ENCODE measurements at regions not wholly inside any gene's neighbourhood (a gene's known extent, or its start where the extent isn't known, plus 50 kb on each side); places are given as distances from the start of the nearest gene placed in this dataset.

DNA sequence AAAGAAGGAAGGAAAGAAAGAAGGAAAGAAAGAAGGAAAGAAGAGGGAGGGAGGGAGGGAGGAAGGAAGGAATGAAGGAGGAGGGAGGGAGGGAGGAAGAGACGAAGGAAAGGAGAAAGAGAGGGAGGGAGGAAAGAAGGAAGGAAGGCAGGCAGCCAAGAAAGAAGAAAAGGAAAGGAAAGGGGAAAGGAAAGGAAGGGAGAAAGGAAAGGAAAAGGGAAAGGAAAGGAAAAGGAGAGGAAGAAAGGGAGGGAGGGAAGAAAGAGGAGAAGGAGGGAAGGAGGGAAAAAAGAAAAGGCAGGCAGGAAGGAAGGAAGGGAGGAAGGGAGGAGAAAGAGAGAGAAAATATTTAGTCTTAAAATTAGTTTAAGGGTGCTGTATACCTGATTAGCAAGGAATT, 704.1 kb downstream of the LUZP2 start:
- H3K4me3 ChIP-seq (ENCODE audit: low read depth, low read length): no peak overlapping the region
- H3K27ac ChIP-seq: no peak overlapping the region
- TF ChIP-seq, protein P1, sequence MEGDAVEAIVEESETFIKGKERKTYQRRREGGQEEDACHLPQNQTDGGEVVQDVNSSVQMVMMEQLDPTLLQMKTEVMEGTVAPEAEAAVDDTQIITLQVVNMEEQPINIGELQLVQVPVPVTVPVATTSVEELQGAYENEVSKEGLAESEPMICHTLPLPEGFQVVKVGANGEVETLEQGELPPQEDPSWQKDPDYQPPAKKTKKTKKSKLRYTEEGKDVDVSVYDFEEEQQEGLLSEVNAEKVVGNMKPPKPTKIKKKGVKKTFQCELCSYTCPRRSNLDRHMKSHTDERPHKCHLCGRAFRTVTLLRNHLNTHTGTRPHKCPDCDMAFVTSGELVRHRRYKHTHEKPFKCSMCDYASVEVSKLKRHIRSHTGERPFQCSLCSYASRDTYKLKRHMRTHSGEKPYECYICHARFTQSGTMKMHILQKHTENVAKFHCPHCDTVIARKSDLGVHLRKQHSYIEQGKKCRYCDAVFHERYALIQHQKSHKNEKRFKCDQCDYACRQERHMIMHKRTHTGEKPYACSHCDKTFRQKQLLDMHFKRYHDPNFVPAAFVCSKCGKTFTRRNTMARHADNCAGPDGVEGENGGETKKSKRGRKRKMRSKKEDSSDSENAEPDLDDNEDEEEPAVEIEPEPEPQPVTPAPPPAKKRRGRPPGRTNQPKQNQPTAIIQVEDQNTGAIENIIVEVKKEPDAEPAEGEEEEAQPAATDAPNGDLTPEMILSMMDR (IDR thresholded peaks at IDR 0.05; ENCODE audit: low read depth, low read length, missing control alignments): no peak
- in situ Hi-C loops (cut with HindIII; ENCODE audit: low pct_ligation_motif_present, low sequenced_read_pairs): no loop called here
- no peaks in the 10 kb centered on the region for H3K27me3 ChIP-seq (replicated peaks)
- no peaks in the 10 kb centered on the region for H3K36me3 ChIP-seq (replicated peaks)
- DNase-seq: no peak

DNA sequence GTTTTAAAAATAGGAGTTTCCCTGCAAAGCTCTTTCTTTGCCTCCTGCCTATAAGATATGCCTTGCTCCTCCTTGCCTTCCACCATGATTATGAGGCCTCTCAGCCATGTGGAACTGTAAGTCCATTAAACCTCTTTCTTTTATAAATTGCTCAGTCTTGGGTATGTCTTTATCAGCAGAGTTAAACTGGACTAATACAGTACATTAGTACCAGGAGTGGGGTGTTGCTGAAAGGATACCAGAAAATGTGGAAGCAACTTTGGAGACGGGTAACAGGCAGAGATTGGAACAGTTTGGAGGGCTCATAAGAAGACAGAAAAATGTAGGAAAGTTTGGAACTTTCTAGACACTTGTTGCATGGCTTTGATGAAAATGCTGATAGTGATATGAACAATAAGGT, 709.9 kb downstream of the LUZP2 start:
- no peak overlapping the region for H3K27ac ChIP-seq
- H3K27me3 ChIP-seq (replicated peaks): no peaks in the 10 kb centered on the region
- in situ Hi-C loops (cut with HindIII; ENCODE audit: low pct_ligation_motif_present, low sequenced_read_pairs): no loop called here
- no peak for DNase-seq
- H3K4me3 ChIP-seq (ENCODE audit: low read depth, low read length): no peak overlapping the region
- TF ChIP-seq, protein P1 (IDR thresholded peaks at IDR 0.05; ENCODE audit: low read depth, low read length, missing control alignments): no peak
- no peaks in the 10 kb centered on the region for H3K36me3 ChIP-seq (replicated peaks)

DNA sequence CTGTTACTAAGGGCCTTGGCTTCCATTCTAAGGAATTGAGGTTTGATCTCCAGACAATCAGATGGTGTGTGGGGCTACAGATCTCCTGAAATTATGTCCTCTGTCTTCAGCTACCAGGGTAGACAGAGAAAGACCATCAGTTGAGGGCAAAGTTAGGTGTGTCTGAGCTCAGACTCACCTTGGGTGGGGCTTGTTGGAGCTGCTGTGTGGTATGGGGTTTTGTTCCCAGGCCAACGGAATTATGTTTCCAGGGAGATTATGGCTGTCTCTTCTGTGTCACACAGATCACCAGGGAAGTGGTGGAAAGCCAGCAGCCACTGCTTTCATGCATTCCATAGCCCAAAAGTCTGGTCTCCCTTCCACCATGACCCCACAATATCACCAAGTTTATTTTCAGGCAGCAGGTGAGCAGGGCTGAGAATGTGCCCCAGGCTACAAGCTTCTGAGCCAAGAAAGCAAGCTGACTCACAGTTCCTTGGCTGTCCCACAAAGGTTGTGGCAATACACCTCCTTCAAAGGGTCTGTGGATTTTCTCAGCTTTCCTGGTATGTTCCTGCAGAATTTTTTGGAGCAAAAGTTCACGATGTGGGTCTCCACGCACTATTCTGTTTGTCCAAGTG, 714.9 kb downstream of the LUZP2 start:
- in situ Hi-C loops (cut with HindIII; ENCODE audit: low pct_ligation_motif_present, low sequenced_read_pairs): no loop called here
- Histone ChIP-seq H3K4me3 (ENCODE audit: low read depth, low read length) (no peak overlapping the region), H3K27me3 (replicated peaks) (no peaks in the 10 kb centered on the region), H3K27ac (no peak overlapping the region), H3K36me3 (replicated peaks) (no peaks in the 10 kb centered on the region)
- DNase-seq: no peak
- TF ChIP-seq, protein P1 (IDR thresholded peaks at IDR 0.05; ENCODE audit: low read depth, low read length, missing control alignments): no peak

DNA sequence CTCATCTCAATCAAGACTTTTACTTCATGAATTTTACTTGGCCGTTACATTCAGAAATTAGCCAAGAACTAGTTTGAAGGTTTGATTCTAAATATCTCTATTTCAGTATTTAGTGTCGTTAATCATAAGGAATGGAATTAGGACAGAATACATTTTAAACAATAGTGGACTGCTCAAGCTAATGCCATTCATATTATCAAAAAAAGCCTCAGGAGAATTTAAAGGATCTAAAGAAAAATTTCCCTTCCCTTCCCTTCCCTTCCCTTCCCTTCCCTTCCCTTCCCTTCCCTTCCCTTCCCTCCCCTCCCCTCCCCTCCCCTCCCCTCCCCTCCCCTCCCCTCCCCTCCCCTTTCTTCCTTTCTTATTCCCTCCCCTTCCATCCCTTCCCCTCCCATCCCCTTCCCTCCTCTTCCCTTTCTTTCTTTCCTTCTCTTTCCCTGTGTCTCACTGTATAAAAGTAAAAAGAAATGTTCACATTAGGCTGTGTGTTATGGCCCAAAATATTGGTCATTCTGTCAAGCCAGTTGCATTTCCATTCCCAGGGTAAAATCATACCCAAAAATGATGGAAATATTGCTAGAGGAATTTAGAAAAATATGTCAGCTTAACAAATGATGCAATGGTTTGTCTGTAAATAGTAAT, 717.8 kb downstream of the LUZP2 start:
- no peaks in the 10 kb centered on the region for H3K36me3 ChIP-seq (replicated peaks)
- H3K4me3 ChIP-seq (ENCODE audit: low read depth, low read length): no peak overlapping the region
- no peaks in the 10 kb centered on the region for H3K27me3 ChIP-seq (replicated peaks)
- in situ Hi-C loops (cut with HindIII; ENCODE audit: low pct_ligation_motif_present, low sequenced_read_pairs): no loop called here
- TF ChIP-seq, protein P1 (IDR thresholded peaks at IDR 0.05; ENCODE audit: low read depth, low read length, missing control alignments): no peak
- no peak for DNase-seq
- no peak overlapping the region for H3K27ac ChIP-seq

DNA sequence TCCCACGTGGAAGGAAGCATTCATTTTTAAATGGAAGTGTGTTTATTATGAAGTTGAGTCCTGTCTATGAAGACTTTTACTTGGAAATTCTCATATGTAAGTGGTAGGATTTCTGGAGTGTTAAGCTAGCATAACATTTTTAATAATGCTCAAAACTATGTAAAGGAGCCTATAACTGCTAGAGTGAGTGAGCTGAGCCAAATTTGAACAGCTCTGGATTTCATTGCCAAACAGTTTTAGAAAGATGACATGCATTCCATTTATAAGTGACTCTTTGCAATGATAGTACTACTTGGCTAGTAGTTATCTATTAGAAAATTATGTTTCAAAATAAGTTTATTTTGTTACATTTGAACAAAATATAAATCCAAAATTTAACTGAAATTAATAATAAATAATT, 721.2 kb downstream of the LUZP2 start:
- TF ChIP-seq, protein P1 (IDR thresholded peaks at IDR 0.05; ENCODE audit: low read depth, low read length, missing control alignments): no peak
- Histone ChIP-seq H3K27me3 (replicated peaks) (no peaks in the 10 kb centered on the region), H3K27ac (no peak overlapping the region), H3K36me3 (replicated peaks) (no peaks in the 10 kb centered on the region), H3K4me3 (ENCODE audit: low read depth, low read length) (no peak overlapping the region)
- in situ Hi-C loops (cut with HindIII; ENCODE audit: low pct_ligation_motif_present, low sequenced_read_pairs): no loop called here
- DNase-seq: no peak

DNA sequence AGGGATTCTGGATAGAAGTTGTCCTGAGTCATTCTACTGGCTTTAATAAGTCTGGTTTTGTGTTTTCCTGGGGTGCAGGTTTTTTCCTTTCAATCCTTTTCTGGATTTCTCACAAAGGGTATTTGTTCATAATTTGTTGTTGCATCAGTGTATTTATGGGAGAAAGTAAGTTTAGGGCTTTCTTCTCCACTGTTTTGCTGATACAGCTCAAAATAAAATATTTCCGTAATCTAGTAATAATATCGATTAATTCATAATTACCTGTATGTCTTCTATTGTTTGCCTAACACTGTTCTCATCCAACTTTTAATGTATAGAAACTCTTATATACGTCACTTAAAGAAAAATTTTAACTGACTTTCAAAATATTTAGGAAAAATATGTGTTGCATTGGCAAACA, 728.2 kb downstream of the LUZP2 start:
- Histone ChIP-seq H3K27me3 (replicated peaks) (no peaks in the 10 kb centered on the region), H3K4me3 (ENCODE audit: low read depth, low read length) (no peak overlapping the region), H3K27ac (no peak overlapping the region), H3K36me3 (replicated peaks) (no peaks in the 10 kb centered on the region)
- no peak for DNase-seq
- TF ChIP-seq, protein P1 (IDR thresholded peaks at IDR 0.05; ENCODE audit: low read depth, low read length, missing control alignments): no peak
- in situ Hi-C loops (cut with HindIII; ENCODE audit: low pct_ligation_motif_present, low sequenced_read_pairs): no loop called here

All from brain microvascular endothelial cell (primary cell).